Left renal pelvis (tissue), 4 donors: ENCODE measurements at regions not wholly inside any gene's neighbourhood (a gene's known extent, or its start where the extent isn't known, plus 50 kb on each side); places are given as distances from the start of the nearest gene placed in this dataset.

Experiments used
- DNase-seq, 4 donors: peaks; one replicate each; pipeline ENCODE4 v3.0.0-alpha.2; 2013; ENCODE audit warnings: low read depth in 4 of 4, low spot score in 3 of 4

- DNase-seq = no peak
These were observed 682.6 kb upstream of the SALL3 start for GRCh38 chr18:78297048-78297447.

GRCh38 chr18:78303519-78304191, 676.0 kb upstream of the SALL3 start:
- no peak for DNase-seq

DNA sequence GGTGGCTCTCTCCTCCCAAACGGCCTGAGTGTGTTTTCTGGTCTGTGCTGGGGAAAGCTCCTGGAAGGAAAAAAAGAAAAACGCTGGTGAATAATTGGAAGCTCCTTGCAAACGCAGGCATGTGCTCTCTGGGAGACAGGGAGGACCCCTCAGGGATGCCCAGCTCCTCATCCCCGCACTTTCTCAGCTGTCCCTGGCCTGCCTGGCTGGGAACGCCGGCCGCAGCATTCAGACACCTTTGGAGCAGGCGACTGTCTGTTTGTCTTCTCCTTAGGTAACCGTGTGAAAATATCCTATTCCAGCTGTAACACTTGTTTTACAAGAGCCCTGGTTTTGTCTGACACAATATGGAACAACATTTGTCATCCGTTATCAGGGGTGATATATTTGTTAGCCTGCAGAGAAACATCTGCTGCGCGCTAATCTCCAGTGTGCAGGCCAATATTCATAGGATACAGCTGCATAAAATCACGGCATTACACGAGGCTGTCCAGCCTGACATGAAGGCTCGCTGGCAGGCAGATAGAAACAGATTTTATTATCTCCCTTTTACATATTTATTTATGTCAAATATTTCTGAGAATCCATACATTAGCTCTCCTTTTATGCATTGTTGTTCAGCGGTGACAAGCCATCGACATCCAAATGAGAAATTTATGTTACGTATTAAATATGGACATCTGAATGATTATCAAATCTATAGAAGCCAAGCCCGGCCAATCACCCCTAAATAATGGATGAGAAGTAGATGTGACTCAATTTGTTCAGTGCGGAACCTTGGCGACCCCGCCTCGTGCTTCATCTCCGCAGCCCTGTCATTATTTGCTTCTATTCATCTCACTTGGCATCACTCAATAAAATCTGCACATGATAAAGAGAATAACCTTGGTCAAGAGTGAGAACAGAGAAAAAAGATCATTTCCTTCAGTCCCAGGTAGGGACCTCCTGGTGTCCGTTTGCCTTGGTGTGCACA, 675.1 kb upstream of the SALL3 start:
- no peak for DNase-seq

DNA sequence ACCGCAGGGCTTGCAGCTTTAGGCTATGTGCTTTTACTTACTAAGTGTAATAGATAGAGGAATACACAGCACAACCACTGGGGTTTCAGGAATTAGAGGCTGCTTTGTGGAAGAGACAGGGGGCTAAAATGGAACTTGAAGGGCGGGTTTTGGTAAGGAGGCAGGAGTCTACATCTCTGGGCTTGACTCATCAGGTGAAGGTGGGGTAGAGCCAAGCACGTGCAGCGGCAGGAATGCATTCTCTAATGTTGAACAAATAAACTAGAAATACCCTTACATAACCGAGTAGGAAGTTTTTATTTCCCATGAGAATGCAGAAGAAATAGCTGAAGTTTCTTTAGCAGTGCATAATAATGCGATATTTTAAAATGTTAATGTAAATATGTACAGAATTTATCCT, 673.8 kb upstream of the SALL3 start:
- no peak for DNase-seq

- no peak for DNase-seq
These were observed 670.3 kb upstream of the SALL3 start for GRCh38 chr18:78309307-78309706.

- DNase-seq = no peak
These were observed 669.7 kb upstream of the SALL3 start for GRCh38 chr18:78309924-78310323.

DNA sequence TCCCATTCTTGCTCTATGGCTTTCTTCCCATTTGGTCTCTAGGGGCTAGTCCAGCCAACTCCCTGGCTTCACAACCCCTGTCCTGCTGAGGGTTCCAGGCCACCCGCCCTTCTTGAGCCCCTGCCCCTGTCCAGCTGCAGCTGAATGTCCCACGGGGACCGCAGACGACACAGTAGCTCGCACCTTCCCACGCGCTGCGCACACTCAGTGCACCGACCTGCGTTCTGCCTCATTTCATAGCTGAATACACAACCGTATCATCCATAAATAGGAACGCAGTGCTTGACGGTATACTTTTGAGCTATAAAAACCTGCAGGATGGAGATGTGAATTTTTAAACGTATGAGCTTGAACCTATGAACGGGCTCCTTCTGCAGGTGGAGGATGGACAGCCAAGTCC, 660.4 kb upstream of the SALL3 start:
- DNase-seq = no peak

- no peak for DNase-seq
These were observed 659.7 kb upstream of the SALL3 start for GRCh38 chr18:78319961-78320360.

- no peak for DNase-seq
These were observed 658.2 kb upstream of the SALL3 start for GRCh38 chr18:78321402-78321801.

GRCh38 chr18:78323453-78324197, 656.0 kb upstream of the SALL3 start:
- no peak for DNase-seq

DNA sequence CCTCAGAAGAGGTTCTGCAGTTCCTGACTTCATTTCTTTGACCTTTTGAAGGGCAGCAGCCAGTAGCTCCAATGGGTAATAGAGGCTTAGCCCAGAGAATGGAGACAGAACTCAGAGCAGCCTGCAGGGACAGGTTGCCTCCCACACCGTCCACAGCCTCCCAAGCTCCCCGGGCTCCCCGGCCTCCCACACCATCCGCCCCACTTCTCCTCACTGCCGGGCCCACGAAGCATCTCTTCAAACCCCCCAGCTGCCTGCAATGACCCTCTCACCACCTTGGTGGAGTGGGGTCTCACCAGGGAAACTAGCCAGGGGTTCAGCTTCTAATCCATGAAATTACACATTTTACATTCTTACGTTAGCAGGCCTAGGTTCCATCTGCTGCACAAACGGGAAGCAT, 652.0 kb upstream of the SALL3 start:
- no peak for DNase-seq

GRCh38 chr18:78330766-78331165, 648.9 kb upstream of the SALL3 start:
- DNase-seq = no peak

- DNase-seq = no peak
These were observed 626.7 kb upstream of the SALL3 start for GRCh38 chr18:78352910-78353309.

- no peak for DNase-seq
These were observed 617.4 kb upstream of the SALL3 start for GRCh38 chr18:78362198-78362597.

- DNase-seq = no peak
These were observed 615.8 kb upstream of the SALL3 start for GRCh38 chr18:78363556-78364387.

GRCh38 chr18:78364388-78364960, 615.1 kb upstream of the SALL3 start:
- DNase-seq = no peak

DNA sequence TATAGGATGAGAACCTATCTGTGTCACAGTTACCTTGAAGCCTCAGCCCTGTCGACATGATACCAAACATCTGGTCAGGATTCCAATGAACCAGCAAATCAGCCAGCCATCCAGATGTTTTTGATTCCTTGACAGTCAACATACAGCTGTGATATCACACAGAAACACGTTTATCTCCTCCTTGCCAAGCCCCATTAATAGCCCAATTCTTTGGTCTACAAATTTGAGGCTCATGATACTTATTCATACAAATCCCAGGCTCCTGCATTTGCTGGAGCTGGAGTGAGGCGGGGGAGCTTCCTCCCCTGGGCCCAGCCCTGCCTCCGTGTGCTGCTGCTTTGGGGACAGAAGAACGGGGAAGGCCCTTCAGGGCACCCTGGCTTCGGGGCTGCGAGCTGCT, 611.6 kb upstream of the SALL3 start:
- no peak for DNase-seq

DNA sequence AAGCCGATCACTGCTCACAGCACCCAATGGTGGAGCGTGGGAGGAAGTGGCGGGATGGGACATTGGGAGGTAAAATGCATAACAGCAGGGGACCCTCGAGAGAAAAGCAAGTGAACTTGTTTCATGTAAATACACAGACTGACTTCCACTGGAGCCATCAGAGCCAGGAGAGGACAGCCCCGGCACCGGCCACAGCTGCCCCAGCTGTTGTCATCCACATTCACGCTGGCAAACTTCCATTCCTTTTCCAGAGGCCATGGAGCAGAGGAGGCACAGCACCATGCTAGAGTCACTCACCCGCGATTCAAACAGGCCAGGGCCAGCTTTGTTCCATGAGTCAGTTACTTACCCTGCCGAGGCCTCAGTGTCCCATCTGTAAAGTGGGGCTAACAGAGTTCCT, 610.9 kb upstream of the SALL3 start:
- DNase-seq = no peak

DNA sequence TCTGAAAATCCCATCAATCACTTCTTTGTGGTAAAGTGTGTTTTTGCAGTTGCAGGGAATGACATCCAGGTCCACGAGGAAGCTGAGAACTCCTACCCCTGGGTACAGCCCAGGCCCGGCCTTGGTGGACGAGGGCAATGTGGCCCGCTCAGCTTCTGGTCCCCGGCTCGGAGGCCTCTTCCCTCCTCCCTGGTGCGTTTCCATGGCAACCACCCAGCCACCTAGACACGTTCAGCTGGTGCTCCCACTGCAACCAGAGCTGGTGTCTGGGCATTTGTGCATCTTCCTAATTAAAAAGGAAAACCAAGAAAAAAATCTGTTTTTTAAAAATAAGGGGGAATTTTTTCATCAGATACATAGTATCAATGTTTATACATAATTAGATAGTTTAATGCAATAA, 603.6 kb upstream of the SALL3 start:
- DNase-seq = no peak

GRCh38 chr18:78378403-78378802, 601.2 kb upstream of the SALL3 start:
- no peak for DNase-seq
